Duodenal mucosa (tissue), 2 donors: ENCODE measurements at regions not wholly inside any gene's neighbourhood (a gene's known extent, or its start where the extent isn't known, plus 50 kb on each side); places are given as distances from the start of the nearest gene placed in this dataset.

Experiments used
- H3K27ac ChIP-seq: one replicate; pipeline ENCODE4 v1.7.0; 2013; ENCODE audit warnings: low read depth, low read length
- H3K27me3 ChIP-seq, 2 donors: one replicate each; pipeline ENCODE4 v1.7.0; 2013; ENCODE audit warnings: low read length in 2 of 2, control low read depth in 1 of 2; ENCODE audit not compliant: insufficient read depth in 2 of 2, control insufficient read depth in 1 of 2
- H3K36me3 ChIP-seq, 2 donors: one replicate each; pipeline ENCODE4 v1.7.0; 2013; ENCODE audit warnings: low read length in 2 of 2, control low read depth in 1 of 2; ENCODE audit not compliant: insufficient read depth in 2 of 2, control insufficient read depth in 1 of 2
- H3K4me1 ChIP-seq, 2 donors: one replicate each; pipeline ENCODE4 v1.7.0; 2013; ENCODE audit warnings: low read length in 2 of 2, control low read depth in 1 of 2; ENCODE audit not compliant: insufficient read depth in 2 of 2, control insufficient read depth in 1 of 2
- H3K4me3 ChIP-seq, 2 donors: one replicate each; pipeline ENCODE4 v1.7.0; 2013; ENCODE audit warnings: low read length in 2 of 2, low read depth in 1 of 2
- H3K9ac ChIP-seq, 2 donors: one replicate each; pipeline ENCODE4 v1.7.0; 2013; ENCODE audit warnings: low read length in 2 of 2, low read depth in 1 of 2
- H3K9me3 ChIP-seq, 2 donors: one replicate each; pipeline ENCODE4 v1.7.0; 2013; ENCODE audit warnings: low read length in 2 of 2, control low read depth in 1 of 2; ENCODE audit not compliant: control insufficient read depth in 1 of 2

DNA sequence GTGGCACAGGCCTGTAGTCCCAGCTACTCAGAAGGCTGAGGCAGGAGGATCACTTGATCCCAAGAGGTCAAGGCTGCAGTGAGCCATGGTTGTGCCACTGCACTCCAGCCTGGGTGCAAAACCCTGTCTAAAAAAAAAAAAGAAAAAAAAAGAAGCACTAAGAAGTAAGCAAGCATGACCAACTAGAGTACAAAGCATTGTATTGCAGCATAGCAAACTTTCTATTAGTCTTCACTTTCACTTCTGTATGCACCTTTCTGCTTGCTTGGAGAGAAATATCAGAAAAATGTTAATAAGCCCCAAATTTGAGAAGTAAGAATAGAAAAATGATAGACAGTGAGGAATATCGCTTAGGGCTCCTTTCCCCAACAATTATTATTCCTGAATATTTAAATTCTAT lies 497.7 kb upstream of the WWC1 start:
- Histone ChIP-seq H3K4me3 (no peak overlapping the region), H3K4me1 (no peaks in the 10 kb centered on the region)

DNA sequence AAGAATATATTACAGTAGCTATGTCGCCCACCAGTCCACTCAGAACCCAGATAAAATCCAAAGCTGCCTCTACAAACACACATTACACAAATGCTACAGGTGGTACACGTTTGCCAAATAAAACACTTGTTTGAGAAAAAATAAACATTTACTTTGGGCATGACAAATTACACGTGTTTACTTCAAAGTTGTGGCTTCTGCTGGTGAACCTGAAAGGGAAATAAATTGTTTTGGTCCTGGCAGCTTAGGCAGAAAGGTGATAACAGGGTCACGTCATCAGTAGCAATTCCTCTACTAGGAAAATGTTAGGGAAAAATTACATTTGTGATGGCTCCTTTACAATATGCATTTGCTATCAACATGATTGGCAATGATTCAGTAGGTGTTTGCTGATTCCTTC lies 497.3 kb upstream of the WWC1 start:
- H3K9me3 ChIP-seq, result no peaks in the 10 kb centered on the region
- no peak overlapping the region for H3K9ac ChIP-seq
- no peaks in the 10 kb centered on the region for H3K4me1 ChIP-seq
- H3K36me3 ChIP-seq, result no peaks in the 10 kb centered on the region
- H3K27ac ChIP-seq, result no peak overlapping the region
- no peak overlapping the region for H3K4me3 ChIP-seq
- no peaks in the 10 kb centered on the region for H3K27me3 ChIP-seq

More for the DNA sequence above, 497.7 kb upstream of the WWC1 start:
- Histone ChIP-seq H3K9ac (no peak overlapping the region), H3K36me3 (no peaks in the 10 kb centered on the region), H3K27ac (no peak overlapping the region), H3K27me3 (no peaks in the 10 kb centered on the region), H3K9me3 (no peaks in the 10 kb centered on the region)

DNA sequence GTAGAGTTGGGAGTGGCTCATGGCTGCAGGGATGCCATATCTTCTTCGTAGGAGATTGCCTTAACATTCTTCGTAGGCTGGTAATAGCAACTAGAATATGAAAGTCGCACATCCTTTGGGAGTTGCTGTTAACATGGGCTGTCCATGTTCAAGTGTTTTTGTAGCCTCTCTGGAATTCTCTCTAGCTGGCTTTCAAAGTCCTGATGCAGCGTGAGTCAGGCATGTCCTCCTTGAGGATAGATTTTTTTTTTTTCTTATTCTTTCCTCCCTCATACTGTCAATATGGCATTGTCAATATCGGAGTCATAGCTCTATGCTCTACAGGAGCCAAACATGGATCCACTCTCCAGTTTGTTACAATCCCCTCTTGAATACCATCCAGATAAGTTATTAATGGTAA lies 494.8 kb upstream of the WWC1 start:
- no peaks in the 10 kb centered on the region for H3K9me3 ChIP-seq
- H3K36me3 ChIP-seq, result no peaks in the 10 kb centered on the region
- H3K4me3 ChIP-seq, result no peak overlapping the region
- no peak overlapping the region for H3K9ac ChIP-seq
- no peak overlapping the region for H3K27ac ChIP-seq
- H3K4me1 ChIP-seq, result no peaks in the 10 kb centered on the region
- no peaks in the 10 kb centered on the region for H3K27me3 ChIP-seq

DNA sequence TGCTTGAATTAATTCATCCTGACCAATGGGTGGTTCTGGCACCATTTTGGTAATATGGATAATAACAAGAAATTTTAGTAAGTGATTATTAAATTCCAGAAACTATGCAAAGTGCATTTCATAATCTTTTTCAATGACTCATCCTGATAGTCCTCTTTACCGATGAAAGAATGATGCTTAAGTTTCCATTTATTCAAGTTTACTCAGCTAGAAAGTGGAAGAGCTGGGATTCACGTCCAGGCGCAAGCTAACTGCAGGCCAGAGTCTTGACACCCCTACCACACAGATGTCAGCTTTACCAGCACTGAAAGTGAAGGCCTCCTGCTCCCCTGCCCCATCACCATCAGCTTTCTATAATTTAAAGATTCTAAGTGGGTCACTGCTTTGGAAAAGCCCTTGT lies 493.5 kb upstream of the WWC1 start:
- no peaks in the 10 kb centered on the region for H3K36me3 ChIP-seq
- H3K27me3 ChIP-seq, result no peaks in the 10 kb centered on the region
- H3K9me3 ChIP-seq, result no peaks in the 10 kb centered on the region
- no peak overlapping the region for H3K4me3 ChIP-seq
- H3K9ac ChIP-seq, result no peak overlapping the region
- H3K4me1 ChIP-seq, result no peaks in the 10 kb centered on the region
- no peak overlapping the region for H3K27ac ChIP-seq

DNA sequence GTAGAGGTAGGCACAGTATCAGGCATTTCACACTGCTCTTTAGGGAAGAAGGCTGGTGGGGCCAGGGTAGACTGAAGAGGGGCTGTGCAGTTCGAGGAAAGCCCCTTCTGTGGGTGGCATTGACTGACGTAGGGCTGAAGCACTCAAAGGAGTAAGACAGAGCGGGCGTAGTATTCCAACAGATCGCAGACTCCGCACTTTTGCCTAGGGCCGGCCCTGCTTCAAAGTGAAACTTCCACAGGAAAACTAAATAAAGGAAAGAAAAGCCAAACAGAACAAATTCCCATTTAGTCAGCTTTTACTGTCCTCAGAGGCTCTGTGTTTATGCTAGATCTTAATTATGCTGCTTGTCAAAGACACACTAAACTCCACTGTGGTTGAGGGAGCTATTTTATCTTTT lies 493.0 kb upstream of the WWC1 start:
- no peak overlapping the region for H3K9ac ChIP-seq
- no peak overlapping the region for H3K27ac ChIP-seq
- H3K4me3 ChIP-seq, result no peak overlapping the region

DNA sequence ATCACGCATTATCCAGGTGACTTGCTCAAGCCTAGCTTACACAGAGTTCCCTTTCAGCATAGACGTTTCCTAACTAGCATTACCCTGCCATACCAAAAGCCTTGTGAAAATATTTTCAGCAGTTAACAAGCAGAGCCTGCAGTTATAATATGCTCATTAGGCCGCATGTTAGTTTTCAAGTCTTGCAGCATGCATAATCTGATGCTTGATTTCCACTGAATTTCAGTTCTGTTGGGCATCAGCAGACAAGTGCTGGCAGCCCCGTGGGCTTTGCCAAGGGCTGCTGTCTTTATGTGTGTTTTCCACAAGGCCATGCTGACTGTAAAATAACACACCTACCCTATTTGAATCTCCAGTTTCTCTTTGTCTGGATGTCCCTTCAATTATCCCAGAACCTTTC lies 491.0 kb upstream of the WWC1 start:
- Histone ChIP-seq H3K27ac (no peak overlapping the region), H3K4me1 (no peaks in the 10 kb centered on the region), H3K4me3 (no peak overlapping the region), H3K36me3 (no peaks in the 10 kb centered on the region), H3K9ac (no peak overlapping the region), H3K27me3 (no peaks in the 10 kb centered on the region), H3K9me3 (no peaks in the 10 kb centered on the region)

More for the DNA sequence above, 493.0 kb upstream of the WWC1 start:
- no peaks in the 10 kb centered on the region for H3K27me3 ChIP-seq
- no peaks in the 10 kb centered on the region for H3K4me1 ChIP-seq
- no peaks in the 10 kb centered on the region for H3K9me3 ChIP-seq
- H3K36me3 ChIP-seq, result no peaks in the 10 kb centered on the region

DNA sequence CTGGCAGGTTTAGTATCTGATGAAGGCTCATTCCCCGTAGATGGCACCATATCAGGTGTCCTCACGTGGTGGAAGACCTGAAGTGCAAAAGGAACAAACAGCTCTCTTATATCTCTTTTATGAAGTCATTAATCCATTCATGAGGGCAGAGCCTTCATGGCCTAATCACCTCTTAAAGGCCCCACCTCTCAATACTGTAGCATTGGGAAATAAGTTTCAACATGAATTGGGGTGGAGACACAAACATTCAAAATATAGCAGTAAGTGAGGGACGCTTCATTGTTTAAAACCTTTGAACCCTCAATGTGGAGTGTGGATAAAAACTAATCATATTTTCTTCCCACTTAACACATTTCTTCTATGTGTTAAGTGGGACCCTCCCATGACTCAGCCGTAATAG lies 489.4 kb upstream of the WWC1 start:
- Histone ChIP-seq H3K4me1 (no peaks in the 10 kb centered on the region), H3K9ac (no peak overlapping the region)

DNA sequence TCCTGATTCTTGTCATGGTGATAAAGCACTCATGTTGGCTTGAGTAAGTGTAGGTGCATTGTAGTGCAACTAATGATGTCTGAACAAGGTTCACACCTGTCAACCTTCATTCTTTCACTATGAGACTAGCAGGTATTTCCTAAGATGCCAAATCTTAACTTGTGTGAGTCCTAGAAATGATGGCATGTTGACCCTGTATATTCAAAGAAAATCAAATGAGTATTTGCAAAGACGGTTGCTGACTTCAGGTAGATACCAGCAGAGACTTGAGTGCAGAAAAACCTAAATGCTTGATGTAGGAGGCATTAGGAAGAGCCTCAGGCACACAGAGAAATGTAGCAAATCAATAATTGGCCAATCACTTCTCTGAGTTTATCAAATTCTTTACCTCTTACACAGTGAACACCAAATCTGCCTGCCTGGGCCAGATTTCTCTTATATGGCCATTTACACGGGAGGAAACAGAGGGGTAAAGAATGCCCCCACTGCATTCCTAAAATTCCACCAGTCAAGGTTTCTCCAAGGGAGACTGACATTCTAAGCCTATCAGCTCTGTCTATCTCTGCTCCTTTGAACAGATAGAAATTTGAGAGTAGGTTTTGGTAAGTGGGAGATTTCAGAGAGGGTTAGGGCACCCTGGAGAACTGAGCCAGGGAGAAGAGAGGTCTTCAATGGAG lies 488.6 kb upstream of the WWC1 start:
- H3K9me3 ChIP-seq, result no peaks in the 10 kb centered on the region
- no peaks in the 10 kb centered on the region for H3K4me1 ChIP-seq
- no peak overlapping the region for H3K9ac ChIP-seq

More for the DNA sequence above, 489.4 kb upstream of the WWC1 start:
- no peaks in the 10 kb centered on the region for H3K27me3 ChIP-seq
- H3K27ac ChIP-seq, result no peak overlapping the region
- H3K9me3 ChIP-seq, result no peaks in the 10 kb centered on the region
- no peak overlapping the region for H3K4me3 ChIP-seq
- no peaks in the 10 kb centered on the region for H3K36me3 ChIP-seq

DNA sequence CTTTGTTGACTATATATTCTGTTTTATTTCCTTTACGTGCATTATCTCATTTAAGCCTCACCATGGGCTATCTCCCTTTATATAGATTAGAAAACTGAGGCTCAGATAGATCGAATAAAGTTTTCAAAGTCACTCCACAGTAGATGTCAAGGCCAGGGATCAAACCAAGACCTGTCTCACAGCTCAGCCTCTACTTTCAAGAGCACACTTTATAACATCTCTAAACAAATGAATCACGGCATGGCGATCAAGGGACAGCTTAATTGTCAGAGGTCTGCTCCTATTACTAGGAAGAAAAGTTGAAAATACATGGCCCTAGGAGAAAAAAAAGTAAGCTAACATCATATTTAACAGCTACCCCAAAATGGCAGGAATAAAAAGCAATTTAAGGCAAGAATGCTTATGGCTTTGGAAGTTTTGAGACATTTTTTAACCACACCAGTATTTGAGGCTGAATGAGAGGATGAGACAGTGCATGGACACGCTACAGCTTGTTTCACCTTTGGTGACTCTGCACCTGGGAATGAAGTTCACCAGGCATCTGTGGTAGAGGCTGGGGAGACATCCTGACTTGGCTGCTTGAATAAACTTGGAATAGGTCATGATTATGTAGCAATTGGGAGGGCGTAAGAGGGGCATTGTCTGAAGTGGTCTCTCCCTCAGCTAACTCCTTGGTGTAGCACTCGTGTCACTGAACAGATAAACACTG lies 486.8 kb upstream of the WWC1 start:
- Histone ChIP-seq H3K9ac (no peak overlapping the region), H3K27ac (no peak overlapping the region), H3K27me3 (no peaks in the 10 kb centered on the region), H3K36me3 (no peaks in the 10 kb centered on the region), H3K4me1 (no peaks in the 10 kb centered on the region), H3K4me3 (no peak overlapping the region), H3K9me3 (no peaks in the 10 kb centered on the region)

More for the DNA sequence above, 488.6 kb upstream of the WWC1 start:
- no peaks in the 10 kb centered on the region for H3K27me3 ChIP-seq
- H3K36me3 ChIP-seq, result no peaks in the 10 kb centered on the region
- no peak overlapping the region for H3K27ac ChIP-seq
- H3K4me3 ChIP-seq, result no peak overlapping the region

DNA sequence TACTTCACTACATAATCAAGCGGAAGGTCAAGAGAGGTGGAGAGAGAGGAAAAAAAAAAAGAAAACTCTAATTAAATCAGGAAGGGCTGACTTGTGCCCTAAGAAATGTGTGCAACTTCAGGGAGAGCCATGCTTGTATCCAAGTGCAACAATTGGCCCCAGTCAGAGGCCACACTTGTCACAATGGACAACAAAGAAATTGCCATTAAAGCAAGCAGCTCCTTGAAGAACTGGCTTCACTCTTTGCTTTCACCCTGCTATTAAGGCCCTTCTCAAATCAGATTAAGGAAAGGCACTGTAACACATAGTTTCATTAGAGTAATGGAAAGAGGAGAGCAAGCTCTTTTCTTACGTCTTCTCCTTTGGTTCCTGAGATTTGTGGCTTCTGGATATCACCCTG lies 480.9 kb upstream of the WWC1 start:
- Histone ChIP-seq H3K4me3 (no peak overlapping the region), H3K4me1 (no peaks in the 10 kb centered on the region), H3K27ac (no peak overlapping the region), H3K27me3 (no peaks in the 10 kb centered on the region), H3K36me3 (no peaks in the 10 kb centered on the region), H3K9me3 (no peaks in the 10 kb centered on the region), H3K9ac (no peak overlapping the region)
